Stromal cell of bone marrow (primary cell): ENCODE measurements at regions not wholly inside any gene's neighbourhood (a gene's known extent, or its start where the extent isn't known, plus 50 kb on each side); places are given as distances from the start of the nearest gene placed in this dataset.
A peak's percentile ranks its signal among the peaks of the same experiment; 100 is the strongest.
"Not testable (repeated sequence)": the region's sequence is repeated elsewhere in the genome, so short reads cannot be mapped to it uniquely, and the experiment has no call there.

ENCODE experiments used
- DNase-seq: peaks from one replicate; pipeline ENCODE4 v3.0.0-alpha.2; 2012; ENCODE audit warnings: low read depth

DNA sequence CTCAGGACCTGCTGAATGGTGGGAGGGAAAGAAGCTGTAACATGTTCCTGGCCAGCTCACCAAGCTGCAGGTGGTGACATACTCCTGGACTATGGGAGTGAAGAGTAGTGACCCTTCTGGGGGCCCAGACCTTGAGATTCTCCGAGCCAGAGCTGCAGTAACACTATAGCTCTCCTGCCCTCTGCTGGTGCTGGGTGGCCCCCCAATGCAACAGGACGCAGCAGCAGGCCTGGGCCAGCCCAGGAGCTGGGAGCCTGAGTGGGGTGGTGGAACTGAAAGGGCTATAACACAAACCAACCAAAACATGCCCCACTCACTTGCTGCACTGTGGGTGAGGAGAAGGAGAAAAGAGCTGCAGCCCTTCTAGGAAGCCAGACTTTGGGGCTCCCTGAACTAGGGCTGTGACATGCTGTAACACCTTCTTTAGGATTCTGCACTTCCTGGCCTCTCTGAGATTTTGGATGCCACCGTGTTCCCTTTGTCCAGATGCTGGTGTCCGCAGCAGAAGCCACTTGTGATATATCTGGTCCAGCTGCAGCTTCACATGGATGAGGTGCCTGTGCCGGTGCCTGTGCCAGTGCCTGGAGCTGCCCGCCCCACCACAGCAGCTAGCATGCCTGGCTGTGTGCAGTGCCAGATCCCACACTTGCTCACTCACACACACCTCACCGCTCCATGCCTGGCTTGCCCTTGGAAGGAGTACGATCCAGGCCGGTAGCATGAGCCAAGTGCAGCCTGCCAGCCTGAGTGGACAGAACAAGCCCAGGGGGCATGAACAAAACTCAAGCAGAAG lies 636.8 kb upstream of the KCNMB2 start:
- no peak for DNase-seq

DNA sequence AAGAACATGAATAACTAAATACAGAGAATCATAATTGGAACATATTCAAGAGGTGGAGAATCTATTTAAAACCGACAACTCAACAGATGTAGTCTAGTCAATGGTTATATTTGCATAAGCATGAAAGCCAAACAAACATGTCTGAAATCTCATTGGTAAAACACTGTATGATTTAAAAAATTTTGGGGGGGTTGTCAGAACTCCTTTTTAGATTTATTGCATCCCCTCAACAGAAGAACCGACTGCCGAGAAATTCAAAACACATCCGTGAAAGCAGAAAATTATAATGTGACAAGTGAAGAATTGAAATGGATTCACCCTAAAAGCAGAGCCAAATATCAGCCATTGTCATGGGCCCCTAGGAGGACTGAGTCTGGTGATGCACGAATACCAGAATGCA lies 633.4 kb upstream of the KCNMB2 start:
- no peak for DNase-seq

DNA sequence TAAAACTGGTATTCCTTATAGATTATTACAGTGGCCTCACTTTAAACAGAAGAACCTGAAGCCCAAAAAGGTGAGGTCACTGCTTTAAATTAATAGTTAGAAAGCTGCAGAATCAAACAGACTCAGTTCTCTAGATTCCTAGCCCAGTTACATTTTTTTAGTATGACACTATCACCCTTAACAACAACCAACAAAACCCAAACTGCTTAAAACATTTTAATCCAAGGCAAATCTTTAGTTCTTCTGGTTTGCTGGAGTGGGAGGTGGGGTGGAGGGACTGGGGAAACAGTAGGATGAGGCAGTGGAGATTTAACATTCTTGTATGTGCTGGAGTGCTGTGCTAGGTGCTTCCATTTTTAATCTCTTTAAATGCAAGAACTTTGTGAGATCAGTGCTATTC lies 631.6 kb upstream of the KCNMB2 start:
- no peak for DNase-seq

- peak; percentile 63 for DNase-seq
These were observed 630.8 kb upstream of the KCNMB2 start for GRCh38 chr3:177905173-177906125.

DNA sequence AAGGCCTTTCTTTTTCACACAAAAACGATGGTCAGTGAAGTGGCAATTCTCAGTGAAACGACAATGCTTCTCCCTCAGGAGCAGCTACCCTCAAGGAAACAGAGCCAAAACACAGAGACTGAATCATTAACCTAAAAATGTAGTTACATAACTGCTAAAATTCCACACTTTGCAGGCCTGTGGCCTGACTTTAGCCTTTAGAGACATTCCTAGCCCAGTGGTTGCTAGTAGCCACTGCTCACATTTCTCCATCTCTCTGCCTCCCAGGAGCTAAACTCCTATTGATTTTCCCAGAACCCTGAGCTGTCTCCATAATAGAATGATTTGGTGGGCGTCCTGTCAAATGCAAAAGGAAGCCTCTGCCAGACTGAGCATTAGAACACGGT lies 630.1 kb upstream of the KCNMB2 start:
- peak; percentile 68 for DNase-seq

GRCh38 chr3:177906578-177907229 lies 629.5 kb upstream of the KCNMB2 start:
- DNase-seq = no peak

DNA sequence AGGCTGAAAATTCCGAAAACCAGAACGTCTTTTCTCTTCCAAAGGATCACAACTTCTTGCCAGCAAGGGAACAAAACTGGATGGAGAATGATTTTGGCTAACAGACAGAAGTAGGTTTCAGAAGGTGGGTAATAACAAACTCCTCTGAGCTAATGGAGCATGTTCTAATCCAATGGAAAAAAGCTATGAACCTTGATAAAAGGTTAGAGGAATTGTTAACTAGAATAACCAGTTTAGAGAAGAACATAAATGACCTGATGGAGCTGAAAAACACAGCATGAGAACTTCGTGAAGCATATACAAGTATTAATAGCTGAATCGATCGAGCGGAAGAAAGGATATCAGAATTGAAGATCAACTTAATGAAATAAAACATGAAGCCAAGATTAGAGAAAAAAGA lies 626.7 kb upstream of the KCNMB2 start:
- DNase-seq = not testable (repeated sequence)

- DNase-seq = no peak
These were observed 622.0 kb upstream of the KCNMB2 start for GRCh38 chr3:177914224-177914623.

DNA sequence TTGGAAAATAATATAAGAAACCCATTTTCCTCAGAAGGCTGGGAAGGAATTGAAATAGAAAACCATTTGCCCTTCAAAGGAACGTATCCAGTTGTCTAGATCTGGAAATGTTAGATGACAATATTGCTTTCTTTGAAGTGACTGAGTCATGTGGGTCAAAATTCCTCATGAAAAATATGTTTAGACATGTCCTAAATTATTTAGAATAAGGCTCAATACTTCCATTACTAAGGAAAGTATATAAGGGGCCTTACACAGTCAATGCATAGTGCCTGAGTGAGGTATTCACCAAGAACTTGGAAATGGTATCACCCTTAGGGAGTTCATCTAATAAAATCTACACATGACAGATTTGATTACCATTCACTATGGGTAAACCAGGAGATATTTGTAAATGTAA lies 619.8 kb upstream of the KCNMB2 start:
- DNase-seq = no peak

- no peak for DNase-seq
These were observed 618.9 kb upstream of the KCNMB2 start for GRCh38 chr3:177917234-177917861.

DNA sequence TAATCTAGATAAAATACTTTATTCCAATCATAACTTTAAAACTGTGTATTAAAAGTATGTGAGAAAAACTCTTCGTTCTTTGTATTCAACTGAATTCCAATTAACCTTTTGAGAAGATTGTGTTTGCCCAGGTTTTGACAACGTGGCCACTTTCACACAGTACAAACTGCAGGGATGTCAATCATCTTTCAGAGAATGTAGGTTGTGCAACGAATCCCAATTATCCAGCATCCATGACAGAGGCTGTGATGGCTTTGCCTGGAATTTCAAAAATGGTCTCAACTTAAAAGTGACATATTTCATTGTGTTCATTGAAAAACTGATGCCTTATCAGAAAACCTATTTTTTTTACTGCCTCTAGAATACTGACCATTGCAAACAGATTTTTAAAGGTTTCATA lies 615.1 kb upstream of the KCNMB2 start:
- DNase-seq = no peak

DNA sequence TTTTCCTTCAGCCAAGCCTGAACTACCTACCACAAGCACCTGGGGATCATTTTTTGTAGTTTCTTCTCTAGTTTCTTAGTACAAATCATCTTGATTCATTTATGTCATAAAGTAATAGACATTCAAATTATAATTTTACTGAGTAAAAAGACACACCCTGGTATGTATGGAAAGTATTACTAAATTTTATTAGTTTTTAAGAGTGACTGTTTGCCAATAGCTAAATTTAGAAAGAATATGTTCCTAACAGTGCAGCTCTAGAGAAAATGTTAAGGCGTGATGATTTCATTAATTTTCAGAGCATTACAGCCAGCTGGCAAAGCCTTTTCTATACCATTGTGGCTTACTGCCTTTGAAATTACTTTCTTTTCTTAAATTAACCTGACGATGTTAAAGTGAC lies 612.0 kb upstream of the KCNMB2 start:
- no peak for DNase-seq

GRCh38 chr3:177928172-177928873 lies 607.9 kb upstream of the KCNMB2 start:
- DNase-seq = peak; percentile 58

DNA sequence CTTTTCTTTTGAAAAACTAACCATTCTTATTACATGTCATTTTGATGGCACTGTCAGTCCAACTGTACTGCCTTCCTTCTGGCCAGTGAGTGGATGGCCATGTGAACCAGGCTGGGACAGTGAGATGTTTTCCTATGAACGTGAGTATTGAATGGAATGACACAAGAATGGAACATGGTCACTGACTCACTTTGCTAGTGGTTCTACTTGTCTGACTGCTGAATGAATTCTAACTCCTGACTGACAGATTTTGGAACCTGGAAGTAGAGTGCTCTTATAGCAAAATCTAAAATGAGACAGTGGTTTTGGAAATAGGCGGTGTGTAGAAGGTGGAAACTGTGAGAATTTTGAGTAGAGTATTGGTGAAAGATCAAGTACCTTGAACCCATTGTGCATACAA lies 606.9 kb upstream of the KCNMB2 start:
- no peak for DNase-seq

GRCh38 chr3:177930771-177931170 lies 605.5 kb upstream of the KCNMB2 start:
- DNase-seq = no peak

DNA sequence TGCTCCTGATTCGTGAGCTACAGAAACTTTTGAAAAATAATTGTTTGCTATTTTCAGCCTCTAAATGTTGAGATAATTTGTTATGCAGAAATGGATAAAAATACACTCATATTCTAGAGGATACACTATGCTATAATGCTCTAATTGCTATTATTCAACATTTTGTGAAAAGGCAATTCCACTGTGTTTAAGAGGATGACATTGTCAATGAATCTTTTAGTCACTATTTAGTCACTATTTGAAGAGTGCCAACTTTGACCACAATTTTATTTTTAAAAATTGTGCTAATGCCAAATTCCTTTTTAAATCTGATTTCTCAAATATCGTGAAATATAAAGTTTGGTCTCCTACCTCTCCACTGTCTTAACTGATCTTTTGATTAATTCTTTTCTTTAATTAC lies 604.9 kb upstream of the KCNMB2 start:
- no peak for DNase-seq

- no peak for DNase-seq
These were observed 603.9 kb upstream of the KCNMB2 start for GRCh38 chr3:177932346-177932745.

GRCh38 chr3:177932750-177933660 lies 603.2 kb upstream of the KCNMB2 start:
- peak; percentile 33 for DNase-seq

DNA sequence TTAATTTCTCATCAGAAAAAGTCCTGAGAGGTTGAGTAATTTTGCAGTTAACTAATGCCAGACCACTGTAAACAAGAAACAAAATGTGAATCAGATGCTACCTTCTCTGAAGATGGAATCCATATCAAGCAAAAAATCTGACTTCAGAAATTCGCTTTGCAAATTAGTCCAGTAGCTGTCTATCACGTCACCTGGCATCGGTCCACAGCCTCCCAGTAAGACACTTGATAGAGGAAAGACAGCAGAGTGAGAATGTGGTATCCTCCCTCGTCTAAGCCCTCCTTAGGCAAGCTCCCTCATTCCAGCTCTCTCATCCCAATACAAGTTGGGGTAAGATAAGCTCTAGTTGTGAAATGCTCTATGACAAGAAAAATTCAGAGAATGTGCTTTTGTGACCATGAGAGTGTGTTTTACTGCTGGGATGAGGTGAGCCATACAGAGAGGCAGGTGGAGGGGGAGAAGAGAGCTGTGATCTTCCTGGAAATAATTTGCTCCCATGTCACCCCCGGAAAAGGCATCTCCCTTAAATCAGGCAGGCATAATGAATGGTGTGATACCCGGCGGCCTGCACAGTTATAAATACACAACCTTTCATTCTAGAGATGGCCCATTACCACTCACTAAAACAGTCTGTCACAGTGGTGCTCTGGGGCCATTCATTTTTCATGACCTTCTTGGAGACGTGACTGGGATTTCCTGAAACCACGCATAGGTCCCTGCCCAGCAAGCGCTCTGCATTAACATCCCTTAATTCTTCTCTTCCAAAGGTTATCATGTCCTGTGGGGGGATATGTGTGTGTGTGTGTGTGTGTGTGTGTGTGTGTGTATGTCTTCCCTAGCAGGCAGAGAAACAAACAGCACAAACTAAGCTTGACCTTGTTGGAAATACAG lies 602.0 kb upstream of the KCNMB2 start:
- DNase-seq = no peak
